ENCODE measurements at regions not wholly inside any gene's neighbourhood (a gene's known extent, or its start where the extent isn't known, plus 50 kb on each side); places are given as distances from the start of the nearest gene placed in this dataset.
"Not testable (repeated sequence)": the region's sequence is repeated elsewhere in the genome, so short reads cannot be mapped to it uniquely, and the experiment has no call there.

GRCh38 chrY:3405585-3405984 is 173.3 kb upstream of the TGIF2LY start:
- H3K27ac ChIP-seq; H3K9me3 ChIP-seq; H3K4me1 ChIP-seq; ATAC-seq; intact Hi-C loops (cut with DNase I); H3K36me3 ChIP-seq; H3K4me3 ChIP-seq; H3K27me3 ChIP-seq; DNase-seq: not testable (repeated sequence)
- WGBS, 2 donors: 13 to 15% methylated on average over 2 of the region's 2 CpGs
- TF ChIP-seq CTCF (IDR thresholded peaks at IDR 0.05): peak in 6 of 9 donors; percentile 16 to 66 (median 55)

DNA sequence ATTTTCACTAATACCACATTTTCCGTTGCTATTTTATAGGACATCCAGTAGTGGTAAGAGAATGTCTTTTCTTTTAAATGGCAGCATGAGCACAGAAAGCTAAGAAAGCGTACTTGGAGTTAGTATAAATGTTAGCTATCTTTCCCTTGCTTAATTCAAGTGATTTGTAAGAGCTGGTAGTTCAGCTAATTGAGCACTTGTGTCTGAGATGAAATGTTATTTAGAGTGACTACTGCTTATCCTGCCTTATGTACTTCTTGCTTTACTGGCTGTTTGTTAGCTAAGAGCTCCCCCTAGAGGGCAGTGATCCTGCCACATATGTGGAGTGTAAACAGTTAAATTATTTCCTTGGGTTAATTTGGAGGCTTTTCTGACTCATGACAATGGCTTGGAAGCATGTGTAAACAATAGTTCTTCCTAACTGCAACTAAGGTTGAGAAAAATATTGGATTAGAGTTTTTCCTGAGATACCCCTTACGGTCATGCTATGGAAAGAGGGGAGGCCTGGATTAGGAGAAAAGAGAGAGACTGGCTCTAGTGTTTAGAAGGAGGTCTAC is 171.9 kb upstream of the TGIF2LY start:
- DNase-seq; H3K27me3 ChIP-seq; intact Hi-C loops (cut with DNase I); H3K4me1 ChIP-seq; H3K27ac ChIP-seq; ATAC-seq; H3K36me3 ChIP-seq; H3K9me3 ChIP-seq; H3K4me3 ChIP-seq: not testable (repeated sequence)
- 53 to 59% methylated on average over 3 of the region's 3 CpGs for WGBS, 2 donors

DNA sequence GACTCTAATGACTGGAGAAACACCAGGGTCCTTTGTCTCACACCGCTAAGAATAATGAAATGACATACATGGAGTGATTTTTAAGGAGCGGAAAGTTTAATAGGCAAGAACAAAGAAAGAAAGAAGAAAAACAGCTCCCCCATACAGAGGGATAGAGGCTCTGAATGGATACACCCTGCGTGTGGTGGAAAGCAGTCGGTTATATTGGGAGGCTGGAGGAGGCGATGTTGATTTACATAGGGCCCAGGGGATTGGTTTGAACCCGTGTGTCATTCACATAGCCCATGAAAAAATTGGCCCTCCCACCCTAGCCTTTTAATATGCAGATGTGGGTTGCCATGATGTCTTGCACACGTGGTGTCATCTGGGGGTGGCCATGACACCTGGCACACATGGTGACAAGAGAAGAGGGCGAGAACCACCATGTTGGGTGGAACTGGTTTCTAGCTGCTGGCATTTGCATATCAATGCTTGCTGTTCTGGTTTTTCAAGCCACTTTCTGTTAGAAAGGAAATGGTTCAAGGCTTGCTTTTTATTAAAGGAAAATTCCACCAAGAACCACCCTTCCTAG is 168.5 kb upstream of the TGIF2LY start:
- H3K36me3 ChIP-seq; H3K4me3 ChIP-seq; ATAC-seq; H3K9me3 ChIP-seq; H3K27ac ChIP-seq; H3K4me1 ChIP-seq; intact Hi-C loops (cut with DNase I); DNase-seq; H3K27me3 ChIP-seq: not testable (repeated sequence)
- WGBS, 2 donors: 82 to 83% methylated on average over 8 of the region's 8 CpGs
